SK-N-DZ (cell line): ENCODE measurements at regions not wholly inside any gene's neighbourhood (a gene's known extent, or its start where the extent isn't known, plus 50 kb on each side); places are given as distances from the start of the nearest gene placed in this dataset.
A peak's percentile ranks its signal among the peaks of the same experiment; 100 is the strongest.

Source experiments
- DNase-seq: peaks from one replicate; pipeline ENCODE4 v3.0.0-alpha.2; 2015; ENCODE audit warnings: low spot score

DNA sequence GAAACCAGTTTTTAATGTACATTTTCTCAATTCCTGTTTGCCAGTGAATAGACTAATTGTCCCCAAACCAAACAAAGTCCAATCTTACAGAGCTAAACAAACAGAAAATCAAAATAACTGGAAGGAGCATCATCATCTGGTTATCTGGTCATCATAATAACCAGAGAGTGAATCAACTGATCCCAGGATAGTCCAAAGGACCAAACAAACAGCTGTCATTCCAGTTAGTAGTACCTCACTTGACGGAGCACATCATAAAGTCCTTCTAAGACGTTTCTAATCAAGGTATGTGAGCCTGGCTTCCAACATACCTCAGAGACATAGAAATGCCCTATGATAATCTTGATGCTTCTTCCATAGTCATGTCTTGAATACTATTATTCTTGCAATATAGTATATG lies 240.5 kb downstream of the LTN1 start:
- no peak for DNase-seq

DNA sequence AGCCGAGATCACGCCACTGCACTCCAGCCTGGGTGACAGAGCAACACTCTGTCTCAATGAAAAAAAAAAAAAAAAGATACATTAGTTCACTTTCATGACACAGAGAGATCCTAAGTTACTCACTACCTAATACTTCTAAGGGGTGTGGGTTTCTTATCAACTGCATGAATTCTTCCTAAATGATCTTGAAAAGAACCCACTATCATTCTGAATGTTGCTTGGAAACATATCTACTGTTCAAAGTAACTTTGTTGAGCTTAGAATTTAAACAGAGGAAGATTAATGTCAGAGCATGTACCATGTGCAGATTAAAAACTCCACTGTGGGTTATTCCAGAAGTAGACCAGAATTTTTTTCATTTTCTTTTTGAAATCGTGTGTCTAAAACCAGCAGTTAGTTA lies 241.5 kb downstream of the LTN1 start:
- DNase-seq: no peak

DNA sequence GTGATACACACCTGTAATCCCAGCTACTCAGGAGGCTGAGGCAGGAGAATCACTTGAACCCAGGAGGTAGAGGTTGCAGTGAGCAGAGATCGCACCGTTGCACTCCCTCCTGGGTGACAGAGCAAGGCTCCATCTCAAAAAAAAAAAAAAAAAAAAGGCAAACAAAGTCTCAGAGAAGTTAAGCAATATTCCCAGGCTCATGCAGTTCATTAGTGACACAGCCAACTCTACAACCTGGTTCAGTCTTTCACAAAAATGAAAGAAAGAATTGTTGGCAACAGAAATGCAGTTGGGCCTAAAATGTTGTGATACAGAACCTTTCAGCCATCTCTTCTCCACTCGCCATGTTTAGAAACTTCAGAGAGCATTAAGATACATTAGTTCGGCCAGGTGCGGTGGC lies 242.1 kb downstream of the LTN1 start:
- no peak for DNase-seq

DNA sequence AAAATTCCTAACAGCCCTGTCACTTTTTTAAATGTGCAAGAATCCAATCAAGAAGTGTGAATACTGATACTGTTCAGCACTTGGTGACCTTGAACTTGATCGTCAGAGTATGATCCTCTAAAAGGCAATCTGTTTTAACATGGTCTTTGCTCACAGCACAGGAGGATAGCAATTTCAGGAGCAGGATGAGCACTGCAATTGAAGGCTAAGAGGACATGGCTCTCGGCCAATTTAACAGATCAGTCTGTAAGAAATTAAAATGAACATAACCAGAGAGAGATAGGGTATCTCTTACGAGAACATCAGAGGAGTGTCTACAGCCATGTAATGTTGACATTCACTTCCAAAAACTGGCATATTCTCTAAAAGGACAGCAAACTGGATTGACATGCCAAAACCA lies 243.1 kb downstream of the LTN1 start:
- no peak for DNase-seq

DNA sequence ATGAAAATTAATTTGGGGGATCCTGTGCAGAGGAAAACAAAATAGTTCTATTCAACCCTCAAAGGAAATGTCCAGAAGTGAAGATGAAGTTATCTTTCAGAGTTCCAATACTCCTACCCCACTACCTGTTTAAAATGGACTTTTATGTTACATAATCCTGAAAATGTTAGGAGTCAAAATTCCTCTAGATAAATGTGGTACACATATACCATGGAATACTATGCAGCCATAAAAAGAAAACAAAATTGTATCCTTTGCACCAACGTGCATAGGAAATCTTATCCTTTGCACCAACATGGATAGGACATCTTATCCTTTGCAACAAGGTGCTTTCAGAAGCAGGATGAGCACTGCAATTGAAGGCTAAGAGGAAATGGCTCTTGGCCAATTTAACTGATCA lies 245.2 kb downstream of the LTN1 start:
- DNase-seq: no peak

DNA sequence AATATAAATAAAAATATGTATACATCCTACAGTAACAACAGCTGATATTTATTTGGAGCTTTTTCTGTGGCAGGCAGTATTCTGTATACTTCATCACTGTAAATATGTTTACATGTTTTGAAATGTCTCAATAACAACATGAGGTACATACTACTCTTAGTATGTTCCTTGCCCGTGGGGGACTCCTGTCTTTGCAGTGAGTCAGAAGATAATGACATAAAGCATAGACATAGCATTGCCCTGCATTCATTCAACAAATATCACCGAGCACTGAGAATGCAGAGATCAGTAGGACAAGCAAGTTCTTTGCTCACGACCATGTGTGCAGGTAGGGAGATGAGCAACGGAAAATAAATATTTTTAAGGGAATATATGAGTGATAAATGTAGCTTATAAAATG lies 246.5 kb downstream of the LTN1 start:
- DNase-seq: no peak

DNA sequence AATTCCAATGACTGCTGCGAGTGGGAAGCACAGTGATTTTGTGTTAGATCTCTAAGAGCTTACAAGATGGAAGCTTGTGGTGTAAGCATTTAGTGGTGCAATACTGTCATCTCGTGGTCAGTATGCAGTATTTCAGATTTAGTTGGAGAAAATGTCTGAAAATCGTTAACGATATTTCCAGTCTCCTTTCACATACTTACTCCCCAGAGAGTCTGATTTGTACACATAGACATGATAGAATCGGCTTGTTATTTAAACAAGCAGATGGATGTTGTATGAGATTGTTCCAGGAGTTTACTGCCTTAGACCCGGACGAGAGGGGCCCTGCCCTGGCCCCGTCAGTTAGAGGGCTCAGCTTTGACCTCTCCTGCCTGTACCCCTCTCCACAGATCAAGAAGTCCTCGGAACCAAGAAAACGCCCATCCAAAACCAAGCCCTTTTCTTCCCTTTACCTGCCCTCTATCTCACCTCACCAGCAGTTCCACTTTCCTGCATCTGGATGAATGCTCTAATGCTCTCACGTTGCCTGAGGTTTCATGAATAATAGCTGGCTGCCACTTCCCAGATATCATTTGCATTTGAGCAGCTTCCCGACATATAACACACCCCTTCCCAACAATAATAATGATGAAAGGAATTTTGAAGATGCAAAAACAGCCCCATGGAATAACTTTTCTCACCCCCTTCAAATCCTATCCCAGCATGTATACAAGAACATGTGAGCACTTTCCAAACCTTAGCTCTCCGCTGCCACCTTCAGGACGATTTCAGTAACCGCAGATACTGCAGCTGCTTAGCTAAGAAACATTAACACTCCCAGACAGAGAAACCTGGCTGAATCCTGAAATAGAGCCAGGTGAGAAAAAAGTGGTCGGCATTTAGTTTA lies 247.3 kb downstream of the LTN1 start:
- peak; percentile 78 for DNase-seq

DNA sequence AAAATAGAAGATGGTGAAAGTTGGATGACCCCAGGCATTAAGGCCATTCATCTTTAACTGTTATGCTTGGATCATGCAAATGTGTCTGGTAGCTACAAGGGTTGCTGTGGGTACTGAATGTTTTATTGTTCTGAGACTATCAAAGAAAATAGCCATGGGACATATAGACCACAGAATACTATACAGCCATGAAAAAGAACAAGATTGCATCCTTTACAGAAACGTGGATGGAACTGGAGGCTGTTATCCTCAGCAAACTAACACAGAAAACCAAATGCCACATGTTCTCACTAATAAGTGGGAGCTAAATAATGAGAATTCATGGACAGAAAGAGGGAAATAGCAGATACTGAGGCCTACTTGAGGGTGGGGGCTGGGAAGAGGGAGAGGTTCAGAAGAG lies 249.0 kb downstream of the LTN1 start:
- no peak for DNase-seq

DNA sequence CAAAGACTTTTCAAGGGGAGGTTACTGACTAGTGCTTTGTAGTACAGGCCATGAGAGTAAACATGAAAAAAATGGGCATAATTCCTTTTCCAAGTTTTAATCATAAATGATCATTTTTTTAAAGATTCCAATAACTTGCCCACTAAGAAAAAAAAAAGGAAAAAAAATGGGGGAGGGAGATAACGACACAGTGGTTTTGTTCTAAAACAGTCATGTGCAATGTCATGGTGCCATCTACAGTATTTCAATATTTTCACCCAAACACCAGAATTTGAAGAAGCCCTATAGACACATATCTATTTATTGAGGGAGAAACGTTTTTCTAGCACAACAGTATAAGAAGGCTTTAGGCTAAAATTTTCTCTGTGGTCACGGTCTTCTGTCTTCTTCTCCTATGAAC lies 250.2 kb downstream of the LTN1 start:
- DNase-seq: no peak

DNA sequence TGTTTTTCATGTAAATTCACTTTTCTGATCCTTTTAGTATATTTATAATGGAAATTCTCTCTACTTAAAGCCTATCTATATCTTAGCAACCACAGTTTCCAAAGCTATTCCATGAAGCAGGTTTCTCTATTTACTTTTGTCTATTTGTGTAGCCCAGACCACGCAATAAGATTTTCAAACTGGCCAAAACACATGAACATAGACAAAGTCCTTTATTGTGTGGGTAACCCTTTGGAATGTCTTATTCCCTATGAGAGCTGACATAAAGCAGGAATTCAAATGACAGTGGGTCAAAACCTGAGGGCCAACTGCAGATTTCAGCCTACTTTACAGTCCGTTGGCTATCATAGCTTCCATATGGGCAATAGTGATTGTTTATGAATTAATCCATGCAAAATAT lies 252.6 kb downstream of the LTN1 start:
- no peak for DNase-seq

DNA sequence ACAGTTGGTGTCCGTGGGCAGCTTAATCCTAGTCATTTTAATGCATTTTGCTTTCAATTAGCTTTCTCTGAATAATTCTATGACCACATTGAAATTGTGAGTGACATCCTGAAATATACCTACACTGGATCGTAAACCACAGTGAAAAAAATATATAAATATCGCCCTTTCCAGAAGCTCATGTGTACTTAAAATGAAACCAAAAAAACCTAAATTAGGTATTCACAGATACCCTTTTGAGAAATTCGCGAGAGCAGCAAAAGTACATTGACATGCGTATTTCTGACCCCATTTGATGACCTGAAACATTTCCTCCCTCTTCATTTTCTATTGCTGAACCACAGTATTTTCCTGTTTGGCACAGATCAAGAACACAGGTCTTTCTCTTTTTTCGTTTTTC lies 253.8 kb downstream of the LTN1 start:
- DNase-seq: no peak

DNA sequence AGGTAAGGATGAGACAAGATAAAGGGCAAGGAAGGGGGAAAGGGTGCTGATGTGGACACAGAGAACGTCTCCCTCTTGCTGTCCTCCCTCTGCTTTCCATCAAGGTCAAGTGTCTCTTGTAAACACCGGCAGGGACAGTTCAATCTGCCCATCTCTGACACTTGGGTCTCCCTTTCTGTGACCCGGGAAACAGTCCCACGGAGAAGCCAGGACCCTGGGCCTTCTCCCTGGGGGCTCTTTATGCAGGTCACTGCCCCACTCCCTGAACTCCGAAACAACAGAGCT lies 254.3 kb downstream of the LTN1 start:
- no peak for DNase-seq

DNA sequence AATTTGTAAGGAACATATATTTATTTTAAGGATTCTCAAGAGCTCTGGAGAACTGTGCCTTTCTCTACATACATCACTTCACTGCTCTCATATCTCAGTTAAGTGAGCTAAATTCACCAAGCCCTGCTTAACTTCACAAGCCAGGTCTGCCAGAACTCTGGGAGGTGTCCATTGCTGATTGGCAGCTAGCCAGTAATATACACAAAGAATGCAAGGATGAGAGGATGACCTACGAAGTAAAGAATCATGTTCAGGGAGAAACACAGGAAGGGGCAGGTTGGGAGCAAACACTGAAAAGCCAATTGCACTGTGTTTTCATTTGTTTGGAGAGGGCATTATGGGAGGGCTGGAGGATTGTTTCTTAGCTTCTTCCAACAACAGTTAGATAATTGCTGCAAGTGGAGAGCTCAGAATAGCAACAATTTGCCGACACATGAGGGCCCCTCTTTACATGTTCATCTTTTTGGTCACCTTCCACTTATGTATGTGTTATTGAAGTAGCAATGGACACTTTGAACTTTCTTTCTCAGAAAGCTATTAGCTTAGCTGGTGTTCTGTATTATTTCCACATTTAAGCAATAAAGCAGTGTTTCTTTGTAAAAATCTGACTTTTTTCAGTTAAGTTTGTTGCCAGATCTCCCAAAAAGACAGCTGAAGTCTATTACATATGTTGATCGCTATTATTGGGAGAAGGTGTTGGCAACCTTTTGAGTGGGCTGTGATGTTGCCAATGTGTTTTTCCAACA lies 254.8 kb downstream of the LTN1 start:
- no peak for DNase-seq

DNA sequence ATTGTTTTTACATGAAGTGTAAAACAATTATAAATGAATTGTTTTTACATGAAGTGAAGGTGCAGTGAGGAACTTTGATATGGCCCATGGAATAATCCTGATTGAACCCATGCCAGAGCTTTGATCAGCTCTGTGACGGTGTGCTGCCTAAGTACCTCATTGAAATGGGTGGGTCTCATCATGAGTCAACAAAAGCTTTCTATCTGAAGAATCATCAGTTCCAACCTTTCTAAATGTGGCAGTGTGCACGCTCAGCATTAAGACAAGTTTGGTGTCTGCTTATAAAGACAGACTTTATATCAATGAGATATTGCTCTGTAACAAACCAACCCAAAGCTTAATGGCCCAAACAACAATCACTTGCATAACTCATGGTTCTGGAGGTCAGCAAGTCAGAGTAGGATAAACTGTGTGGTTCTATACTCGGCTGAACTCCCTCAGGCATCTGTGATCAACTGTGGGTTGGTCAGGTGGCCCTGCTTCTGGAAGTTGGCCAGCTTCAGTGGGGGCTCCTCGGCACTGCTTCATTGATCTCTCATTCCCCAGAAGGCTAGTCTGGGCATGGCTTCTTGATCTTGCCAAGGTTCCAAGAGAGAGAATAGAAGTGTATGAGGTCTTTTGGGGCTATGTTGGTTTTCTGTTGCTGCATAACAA lies 258.0 kb downstream of the LTN1 start:
- DNase-seq: no peak

DNA sequence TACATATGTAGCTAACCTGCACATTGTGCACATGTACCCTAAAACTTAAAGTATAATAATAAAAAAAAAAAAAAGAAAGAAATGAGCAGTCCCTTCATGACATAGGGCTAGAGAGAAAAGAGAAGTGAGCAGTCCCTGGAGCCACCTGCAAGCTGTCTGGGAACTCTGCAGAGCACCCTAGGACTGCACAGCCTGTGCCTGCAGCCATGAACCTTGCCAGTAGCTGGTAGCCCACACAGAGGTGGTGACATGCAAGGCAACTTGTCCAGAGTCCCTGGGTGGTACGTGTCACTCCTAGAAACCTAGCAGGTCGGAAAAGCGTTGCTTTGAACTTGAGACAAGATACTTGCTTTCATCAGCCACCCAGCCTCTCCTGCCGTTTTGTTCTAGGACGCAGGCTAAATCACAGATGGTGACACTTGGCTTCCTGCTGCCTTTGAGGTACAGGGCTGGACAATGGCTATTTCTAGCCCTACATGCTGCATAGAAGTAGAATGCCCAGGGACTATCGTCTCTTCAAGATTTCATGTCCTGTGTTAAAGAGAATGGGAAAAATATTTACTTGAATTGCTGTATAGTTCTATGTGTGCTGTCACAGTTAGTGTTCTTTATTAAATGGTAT lies 260.9 kb downstream of the LTN1 start:
- DNase-seq: no peak

DNA sequence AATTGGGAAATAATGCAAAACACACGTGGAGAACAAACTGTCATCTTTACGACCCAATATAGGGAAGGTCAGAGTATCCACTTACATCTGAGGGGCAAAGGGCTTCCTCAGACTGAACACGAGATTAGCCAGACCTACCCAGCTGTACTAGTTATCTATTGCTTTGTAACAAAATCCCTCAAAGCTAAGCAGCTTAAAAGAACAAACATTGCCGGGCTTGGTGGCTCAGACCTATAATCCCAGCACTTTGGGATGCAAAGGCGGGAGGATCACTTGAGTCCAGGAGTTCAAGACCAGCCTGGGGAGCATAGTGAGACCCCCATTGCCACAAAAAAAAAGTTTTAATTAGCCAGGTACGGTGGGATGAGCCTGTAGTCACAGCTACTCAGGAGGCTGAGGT lies 262.8 kb downstream of the LTN1 start:
- no peak for DNase-seq

DNA sequence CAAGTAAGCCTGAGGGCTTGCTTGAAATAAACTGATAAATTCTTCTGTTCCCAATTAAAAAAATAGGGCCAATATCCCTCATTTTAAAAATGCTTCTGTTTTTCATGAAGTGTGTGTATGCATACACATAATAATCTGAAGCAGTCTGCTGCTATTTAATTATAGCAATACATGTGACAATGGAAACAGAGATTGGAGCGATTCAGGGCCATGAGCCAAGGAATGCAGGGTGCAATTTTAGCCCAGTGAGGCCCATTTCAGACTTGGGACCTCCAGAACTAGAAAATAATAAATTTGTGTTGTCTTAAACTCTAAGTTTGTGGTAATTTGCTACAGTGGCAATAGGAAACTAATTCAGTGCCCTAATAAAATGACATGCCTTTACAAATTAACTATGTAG lies 264.9 kb downstream of the LTN1 start:
- DNase-seq: no peak

DNA sequence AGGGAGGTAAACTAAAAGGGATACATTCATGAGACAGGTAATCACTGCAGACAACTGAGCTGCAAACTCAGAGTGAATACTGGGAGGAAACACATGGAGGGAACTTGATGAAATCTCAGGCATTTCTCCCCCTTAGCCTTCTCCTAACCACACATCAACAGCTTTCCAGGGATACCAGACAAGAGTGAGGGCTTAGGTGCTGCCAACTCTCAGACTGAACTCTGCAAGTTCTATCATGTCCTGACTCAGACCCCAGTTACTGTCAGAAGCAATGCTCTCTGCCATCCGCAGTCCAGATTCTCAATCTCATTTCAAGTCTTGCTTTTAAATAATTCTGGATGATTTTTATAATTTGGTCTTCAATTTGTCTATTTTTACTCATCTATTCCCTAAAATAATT lies 267.3 kb downstream of the LTN1 start:
- DNase-seq: no peak

DNA sequence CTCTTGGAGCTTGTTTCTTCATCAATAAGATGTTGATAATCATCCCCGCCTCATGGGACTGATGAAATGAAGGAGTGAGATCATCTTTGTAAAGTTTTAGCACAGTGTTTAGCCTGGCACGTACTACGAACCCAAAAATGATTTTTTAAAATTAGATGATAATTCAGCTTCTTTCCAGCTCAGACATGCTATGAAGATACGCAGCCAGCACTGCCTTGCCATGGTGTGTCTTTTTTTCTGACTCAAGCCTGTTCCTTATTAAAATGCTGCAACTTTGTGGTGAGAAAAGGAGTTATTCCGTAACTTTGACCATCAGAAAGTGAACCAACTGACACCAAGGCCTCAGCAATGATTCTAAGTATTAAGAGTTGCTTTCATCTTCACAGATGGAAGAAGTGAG lies 269.0 kb downstream of the LTN1 start:
- no peak for DNase-seq

DNA sequence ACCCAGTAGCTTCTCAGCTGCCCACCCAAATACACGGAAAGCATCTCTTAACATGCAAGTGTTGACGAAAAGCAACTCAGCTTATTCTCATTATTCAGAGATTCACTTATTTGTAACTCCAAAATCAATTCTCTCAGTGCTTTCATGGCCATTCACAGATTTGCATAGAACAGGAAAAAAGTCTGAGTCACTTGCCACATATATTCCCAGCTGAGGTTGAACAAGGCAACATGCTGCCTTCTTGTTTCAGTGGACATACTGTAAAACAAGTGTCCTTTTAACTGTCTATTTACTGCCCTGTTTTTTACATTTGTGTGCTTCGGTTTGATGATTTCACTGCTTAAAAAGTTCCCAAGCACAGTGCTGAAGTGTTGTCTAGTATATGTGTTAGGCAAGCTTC lies 273.0 kb downstream of the LTN1 start:
- DNase-seq: no peak

DNA sequence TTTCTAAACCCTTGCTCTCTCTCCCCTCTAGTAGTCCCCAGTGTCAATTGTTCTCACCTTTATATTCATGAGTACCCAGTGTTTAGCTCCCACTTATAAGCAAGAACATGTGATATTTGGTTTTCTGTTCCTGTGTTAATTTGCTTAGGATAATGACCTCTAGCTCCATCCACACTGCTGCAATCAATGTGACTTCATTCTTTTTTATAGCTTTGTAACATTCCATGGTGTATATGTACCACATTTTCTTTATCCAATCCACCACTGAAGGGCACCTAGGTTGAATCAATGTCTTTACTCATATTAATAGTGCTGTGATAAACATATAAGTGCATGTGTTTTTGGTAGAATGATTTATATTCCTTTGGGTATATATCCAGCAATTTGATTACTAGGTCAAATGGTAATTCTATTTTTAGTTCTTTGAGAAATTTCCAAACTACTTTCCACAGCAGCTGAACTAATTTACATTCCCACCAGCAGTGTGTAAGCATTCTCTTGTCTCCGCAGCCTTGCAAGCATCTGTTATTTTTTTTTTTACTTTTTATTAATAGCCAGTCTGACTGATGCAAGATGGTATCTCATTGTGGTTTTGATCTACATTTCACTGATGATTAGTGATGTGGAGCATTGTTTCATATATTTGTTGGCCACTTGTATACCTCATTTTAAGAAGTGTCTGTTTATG lies 277.8 kb downstream of the LTN1 start:
- DNase-seq: no peak

DNA sequence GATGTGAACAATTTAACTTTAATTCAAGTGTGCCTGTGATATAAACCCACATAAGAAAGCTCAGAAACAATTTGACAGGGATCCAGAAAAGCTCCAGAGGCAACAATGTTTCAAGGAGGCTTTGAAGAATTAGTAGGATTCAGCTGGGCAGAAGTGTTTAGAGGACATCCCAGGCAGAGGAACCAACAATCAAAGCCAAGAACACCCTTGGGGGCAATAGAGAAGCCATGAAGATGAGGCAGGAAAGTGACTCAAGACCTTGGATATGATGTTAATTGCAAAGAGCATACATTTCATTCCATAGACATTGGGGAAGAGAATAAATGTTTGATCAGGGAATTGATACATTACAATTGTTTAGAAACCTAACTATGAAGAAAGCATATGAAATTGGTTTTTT lies 280.3 kb downstream of the LTN1 start:
- no peak for DNase-seq
